ENCODE measurements at regions not wholly inside any gene's neighbourhood (a gene's known extent, or its start where the extent isn't known, plus 50 kb on each side); places are given as distances from the start of the nearest gene placed in this dataset.

DNA sequence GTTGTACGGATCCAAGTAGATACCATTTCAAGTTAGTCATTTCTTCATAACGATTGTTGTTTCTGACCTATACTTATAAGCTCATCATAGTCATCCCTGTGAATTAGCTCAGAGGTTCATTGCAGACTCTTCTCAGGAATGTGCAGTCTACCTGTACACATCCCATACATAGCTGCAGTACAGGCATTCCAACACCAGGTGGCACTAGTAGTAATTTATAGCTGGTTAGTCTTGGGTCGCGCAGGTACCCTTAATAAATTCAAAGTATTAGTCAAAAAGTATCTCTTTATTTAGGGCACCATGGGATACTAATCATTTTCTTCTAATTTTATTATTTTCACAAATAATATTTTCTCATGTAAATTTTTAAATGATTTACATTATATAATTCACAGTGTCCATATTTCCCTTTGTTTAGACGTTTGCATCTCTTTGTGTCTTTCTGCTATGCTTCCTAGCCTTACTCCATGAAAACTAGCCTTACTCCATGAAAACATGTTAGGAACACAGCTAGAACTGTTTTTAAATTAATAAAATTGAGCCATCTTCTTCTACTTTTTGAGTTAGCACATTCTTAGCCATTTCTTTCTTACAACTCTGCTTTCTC lies 128.6 kb upstream of the FAM83B start:
- peak; percentile 24 to 32 for DNase-seq (ENCODE audit: low read depth in 2 of 2)

DNA sequence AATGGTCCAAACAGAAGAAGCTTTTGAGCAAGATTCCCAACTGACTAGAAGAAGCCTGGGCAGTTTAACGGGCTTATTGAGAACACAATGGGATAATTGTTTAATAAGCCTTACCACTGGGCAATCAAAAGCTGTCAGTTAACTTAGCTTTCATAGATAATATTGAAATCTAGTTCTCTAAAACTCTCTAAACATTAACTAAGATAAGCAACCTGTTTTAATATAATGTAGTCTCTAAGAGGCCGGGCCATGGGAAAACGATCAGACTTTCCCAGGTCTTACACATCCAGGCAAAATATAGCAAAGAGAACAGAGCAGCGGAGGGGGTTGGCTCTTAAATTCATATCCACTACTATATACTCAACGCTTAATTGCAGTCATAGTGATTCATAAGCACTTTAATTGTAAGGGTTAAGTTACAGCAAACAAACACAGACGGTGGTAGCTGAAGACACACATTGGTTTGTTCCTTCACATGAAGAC lies 128.0 kb upstream of the FAM83B start:
- DNase-seq (ENCODE audit: low read depth in 2 of 2) = no peak

DNA sequence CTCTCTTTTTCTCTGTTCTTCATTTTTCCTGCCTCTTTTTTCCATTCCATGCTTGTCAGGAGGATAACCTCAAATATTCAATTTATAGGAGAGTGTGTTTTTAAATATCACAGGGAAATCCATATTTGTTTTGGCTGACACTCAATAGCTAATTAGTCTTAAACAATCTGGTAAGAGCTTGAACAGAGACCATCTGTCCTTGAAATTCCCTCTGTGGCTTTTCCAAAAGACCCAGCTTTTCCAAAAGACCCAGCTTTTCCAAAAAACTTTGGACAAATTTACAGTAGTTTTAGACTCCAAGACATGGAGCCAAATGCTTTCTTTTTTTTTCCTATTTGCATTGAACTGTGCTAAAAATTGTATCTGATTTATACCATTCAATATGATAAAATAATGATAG lies 127.4 kb upstream of the FAM83B start:
- no peak for DNase-seq (ENCODE audit: low read depth in 2 of 2)

GRCh38 chr6:54719633-54720032 lies 126.9 kb upstream of the FAM83B start:
- DNase-seq (ENCODE audit: low read depth in 2 of 2) = no peak

DNA sequence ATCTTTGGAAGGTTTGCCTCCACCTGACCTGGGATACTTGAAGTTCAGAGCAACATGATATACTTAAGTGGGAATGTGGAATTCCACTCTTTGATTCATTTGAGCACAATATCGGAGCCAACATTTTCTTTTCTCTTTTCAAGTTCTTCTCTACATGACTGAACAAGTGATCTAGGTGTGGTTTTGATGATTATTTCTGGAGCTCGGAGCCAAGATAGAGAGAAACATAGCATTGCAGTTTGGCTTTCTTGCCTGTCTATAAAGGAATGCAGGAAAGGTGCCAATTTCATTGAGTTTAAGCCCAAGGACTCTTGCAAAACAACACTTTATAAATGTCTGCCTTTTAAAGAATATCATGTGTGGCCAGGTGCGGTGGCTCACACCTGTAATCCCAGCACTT lies 124.2 kb upstream of the FAM83B start:
- DNase-seq (ENCODE audit: low read depth in 2 of 2) = no peak

- no peak for DNase-seq (ENCODE audit: low read depth in 2 of 2)
These were observed 116.9 kb upstream of the FAM83B start for GRCh38 chr6:54729716-54730115.

DNA sequence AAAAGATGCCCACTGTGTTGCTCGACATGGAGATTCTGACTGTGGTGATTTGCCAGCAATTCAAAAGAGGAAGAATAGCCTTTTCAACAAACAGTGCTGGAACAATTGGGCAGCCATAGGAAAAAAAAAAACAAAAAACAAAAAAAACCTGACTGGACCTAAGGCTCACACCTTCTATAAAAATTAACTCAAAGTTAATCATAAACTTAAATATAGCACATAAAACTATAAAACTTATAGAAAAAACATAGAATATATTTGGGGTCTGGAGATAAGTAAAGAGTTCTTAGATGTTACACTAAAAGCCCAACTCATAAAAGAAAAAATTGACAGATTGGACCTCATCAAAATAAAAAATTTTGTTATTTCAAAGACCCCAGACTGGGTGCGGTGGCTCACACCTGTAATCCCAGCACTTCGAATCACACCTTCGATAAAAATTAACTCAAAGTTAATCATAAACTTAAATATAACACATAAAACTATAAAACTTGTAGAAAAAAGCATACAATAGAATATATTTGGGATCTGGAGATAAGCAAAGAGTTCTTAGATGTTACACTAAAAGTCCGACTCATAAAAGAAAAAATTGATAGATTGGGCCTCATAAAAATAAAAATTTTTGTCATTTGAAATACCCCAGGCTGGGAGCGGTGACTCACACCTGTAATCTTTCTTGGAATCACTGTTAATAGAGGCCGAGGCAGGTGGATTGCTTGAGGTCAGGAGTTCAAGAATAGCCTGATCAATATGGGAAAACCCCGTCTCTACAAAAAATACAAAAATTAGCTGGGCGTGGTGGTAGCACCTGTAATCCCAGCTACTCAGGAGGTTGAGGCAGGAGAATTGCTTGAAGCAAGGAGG lies 115.6 kb upstream of the FAM83B start:
- no peak for DNase-seq (ENCODE audit: low read depth in 2 of 2)

- DNase-seq (ENCODE audit: low read depth in 2 of 2) = no peak
These were observed 109.3 kb upstream of the FAM83B start for GRCh38 chr6:54737247-54737646.

DNA sequence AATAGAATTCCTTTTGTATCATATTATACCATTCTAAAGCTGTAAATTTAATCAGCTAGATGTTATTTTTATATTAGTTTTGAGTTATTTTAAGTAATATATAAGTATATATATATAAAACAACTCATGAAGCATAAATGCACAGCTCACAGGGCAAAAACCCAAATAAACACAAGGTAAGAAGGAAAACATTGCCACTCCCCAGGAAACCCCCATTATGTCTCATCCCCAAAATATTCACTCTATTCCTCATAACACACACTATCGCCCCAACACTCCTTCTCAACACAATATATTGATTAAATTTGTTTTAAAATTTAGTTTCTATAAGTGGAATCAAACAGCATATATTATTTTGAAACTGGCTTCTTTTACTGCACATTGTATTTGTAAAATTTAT lies 98.6 kb upstream of the FAM83B start:
- DNase-seq (ENCODE audit: low read depth in 2 of 2) = no peak

DNA sequence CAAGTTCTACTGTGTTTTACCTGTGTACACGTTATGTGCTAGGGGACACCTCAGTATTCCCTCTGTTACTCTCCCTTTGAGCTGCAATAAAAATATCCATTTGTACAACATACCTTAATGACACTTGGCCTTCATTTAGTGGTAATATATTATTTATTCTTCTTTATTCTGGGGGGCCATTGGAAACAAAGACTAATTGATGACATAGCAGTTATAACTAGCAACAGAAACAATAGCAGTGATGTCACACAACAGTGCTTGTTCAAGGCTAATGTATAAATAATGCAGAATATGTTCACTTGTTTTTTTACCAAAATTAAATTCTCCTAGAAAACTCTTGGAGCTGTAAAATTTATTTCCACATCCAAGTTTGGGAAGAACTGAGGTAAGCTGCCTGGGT lies 92.2 kb upstream of the FAM83B start:
- no peak for DNase-seq (ENCODE audit: low read depth in 2 of 2)

- no peak for DNase-seq (ENCODE audit: low read depth in 2 of 2)
These were observed 88.2 kb upstream of the FAM83B start for GRCh38 chr6:54758340-54758739.

- no peak for DNase-seq (ENCODE audit: low read depth in 2 of 2)
These were observed 78.1 kb upstream of the FAM83B start for GRCh38 chr6:54768494-54768893.

GRCh38 chr6:54770328-54770727 lies 76.2 kb upstream of the FAM83B start:
- no peak for DNase-seq (ENCODE audit: low read depth in 2 of 2)

GRCh38 chr6:54771968-54772367 lies 74.6 kb upstream of the FAM83B start:
- no peak for DNase-seq (ENCODE audit: low read depth in 2 of 2)

GRCh38 chr6:54772610-54773009 lies 74.0 kb upstream of the FAM83B start:
- no peak for DNase-seq (ENCODE audit: low read depth in 2 of 2)

- no peak for DNase-seq (ENCODE audit: low read depth in 2 of 2)
These were observed 71.0 kb upstream of the FAM83B start for GRCh38 chr6:54775576-54775975.

DNA sequence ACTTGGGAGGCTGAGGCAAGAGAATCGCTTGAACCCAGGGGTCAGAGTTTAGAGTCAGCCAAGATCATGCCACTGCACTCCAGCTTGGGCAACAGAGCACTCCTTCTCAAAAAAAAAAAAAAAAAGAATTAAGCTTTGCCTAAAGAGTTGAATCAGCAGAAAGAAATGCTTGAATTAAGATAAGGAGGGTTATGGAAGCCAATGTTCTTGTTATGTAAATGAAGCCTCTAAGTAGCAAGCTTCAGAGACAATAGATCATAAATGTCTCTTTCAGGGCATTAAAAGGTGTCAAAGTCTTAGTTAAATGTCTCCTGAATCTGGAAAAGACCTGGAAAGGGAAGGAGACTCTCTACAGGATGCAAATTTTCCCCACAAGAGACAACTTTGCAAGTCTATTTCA lies 69.7 kb upstream of the FAM83B start:
- no peak for DNase-seq (ENCODE audit: low read depth in 2 of 2)

DNA sequence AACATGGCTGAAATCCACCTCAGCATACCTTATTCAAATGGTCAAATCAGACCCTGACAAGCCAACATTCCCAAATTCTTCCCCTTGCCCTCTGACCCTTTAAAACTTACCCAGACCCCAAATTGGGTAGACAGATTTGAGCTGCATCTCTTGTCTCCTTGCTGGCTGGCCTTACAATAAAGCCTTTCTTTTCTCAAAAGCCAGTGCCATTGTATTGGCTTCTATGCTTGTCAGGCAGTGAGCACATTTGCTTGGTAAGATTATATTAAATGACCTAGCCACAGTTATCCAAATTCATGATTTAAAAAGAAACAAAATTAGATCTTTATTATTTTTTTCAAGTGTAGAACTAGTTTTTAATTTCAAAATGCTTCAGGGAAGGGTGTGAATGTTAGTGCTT lies 67.8 kb upstream of the FAM83B start:
- no peak for DNase-seq (ENCODE audit: low read depth in 2 of 2)

GRCh38 chr6:54784011-54784410 lies 62.6 kb upstream of the FAM83B start:
- no peak for DNase-seq (ENCODE audit: low read depth in 2 of 2)

DNA sequence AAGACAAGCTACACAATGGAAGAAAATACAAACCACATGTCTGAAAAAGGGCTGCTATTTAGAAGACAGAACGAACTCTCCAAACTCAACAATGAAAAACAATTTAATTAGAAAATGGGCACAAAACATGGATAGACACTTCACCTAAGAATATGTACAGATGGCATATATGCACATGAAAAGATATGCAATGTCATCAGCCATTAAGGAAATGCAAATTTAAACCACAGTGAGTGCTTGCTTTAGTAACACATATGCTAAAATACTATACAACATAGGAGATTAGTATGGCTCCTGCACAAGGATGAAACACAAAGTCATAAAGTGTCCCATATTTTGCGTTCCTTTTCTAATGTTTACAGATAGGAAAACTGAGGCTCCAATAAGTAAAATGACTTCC lies 60.4 kb upstream of the FAM83B start:
- no peak for DNase-seq (ENCODE audit: low read depth in 2 of 2)

DNA sequence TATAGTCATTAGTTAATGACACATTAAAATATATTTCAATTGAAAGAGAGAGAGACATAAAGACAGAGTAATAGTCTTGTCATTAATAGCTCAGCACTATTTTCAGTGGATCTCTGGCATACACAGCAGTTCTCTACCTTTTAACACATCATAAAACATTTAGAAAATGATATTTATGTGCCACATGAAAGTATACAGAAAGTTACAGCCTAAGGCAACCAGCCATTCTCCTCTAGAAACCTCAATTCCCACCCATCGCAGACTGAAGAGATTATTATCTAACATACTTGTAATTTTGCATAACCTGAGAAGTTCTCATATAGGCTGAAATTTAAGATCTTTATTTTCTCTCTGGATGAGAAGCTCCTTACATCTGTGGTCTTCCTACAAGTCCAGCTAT lies 58.7 kb upstream of the FAM83B start:
- DNase-seq (ENCODE audit: low read depth in 2 of 2) = no peak
